Stimulated activated naive CD4-positive, alpha-beta T cell (primary cell): ENCODE measurements at regions not wholly inside any gene's neighbourhood (a gene's known extent, or its start where the extent isn't known, plus 50 kb on each side); places are given as distances from the start of the nearest gene placed in this dataset.
"Not testable (repeated sequence)": the region's sequence is repeated elsewhere in the genome, so short reads cannot be mapped to it uniquely, and the experiment has no call there.

Experiments
- DNase-seq, 6 experiments: peaks; one replicate each; lab custom pipeline; 2025; lab: John Stamatoyannopoulos, UW

DNA sequence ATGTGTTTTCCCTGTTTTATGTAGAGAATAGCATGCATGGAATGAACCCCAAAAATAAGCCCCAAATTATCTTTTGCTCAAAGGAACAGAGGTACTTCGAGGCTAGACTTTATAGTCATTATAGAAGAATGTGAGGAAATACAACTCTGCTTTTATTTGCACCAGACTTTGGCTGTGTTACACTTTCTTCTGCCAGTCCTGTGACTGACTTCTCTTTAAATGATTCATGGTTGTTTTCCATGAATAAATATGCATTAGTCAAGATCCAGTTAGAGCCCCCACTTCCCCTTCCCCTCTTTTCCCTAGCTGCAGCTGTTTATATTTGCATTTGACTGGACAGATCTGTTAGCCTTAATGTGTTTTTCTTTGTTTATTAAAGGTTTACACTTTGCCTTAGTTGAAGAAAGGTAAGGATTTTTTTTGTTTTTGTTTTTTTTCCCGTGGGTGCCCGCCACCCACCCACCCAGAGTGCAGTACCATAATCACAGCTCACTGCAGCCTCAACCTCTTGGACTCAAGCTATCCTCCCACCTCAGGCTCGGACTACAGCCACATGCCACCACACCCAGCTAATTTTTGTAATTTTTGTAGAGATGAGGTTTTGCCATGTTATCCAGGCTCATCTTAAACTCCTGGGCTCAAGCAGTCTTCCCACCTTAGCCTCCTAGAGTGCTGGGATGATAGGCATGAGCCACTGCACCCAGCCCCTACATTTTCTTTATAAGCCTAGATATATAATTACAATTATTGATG is 152.6 kb downstream of the CYB561 start:
- DNase-seq: no peak

DNA sequence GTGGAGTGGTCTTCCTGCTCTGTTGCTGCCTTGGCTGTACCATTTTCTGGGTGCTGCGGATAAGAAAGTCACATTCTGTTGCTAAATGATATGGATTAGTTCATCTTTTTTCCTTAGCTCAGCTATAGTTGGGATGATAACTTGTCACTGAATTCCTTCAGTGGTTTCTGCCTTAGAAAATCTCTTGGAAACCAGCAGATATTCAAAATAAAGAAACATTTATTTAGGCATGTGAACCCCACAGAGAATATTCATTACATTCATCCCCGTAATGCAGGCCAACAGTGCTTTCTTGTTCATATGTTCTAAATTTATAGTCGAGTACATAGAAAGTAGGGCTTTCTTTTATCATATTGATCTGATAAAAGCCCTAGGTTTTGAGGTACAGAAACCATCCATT is 151.3 kb downstream of the CYB561 start:
- no peak for DNase-seq

DNA sequence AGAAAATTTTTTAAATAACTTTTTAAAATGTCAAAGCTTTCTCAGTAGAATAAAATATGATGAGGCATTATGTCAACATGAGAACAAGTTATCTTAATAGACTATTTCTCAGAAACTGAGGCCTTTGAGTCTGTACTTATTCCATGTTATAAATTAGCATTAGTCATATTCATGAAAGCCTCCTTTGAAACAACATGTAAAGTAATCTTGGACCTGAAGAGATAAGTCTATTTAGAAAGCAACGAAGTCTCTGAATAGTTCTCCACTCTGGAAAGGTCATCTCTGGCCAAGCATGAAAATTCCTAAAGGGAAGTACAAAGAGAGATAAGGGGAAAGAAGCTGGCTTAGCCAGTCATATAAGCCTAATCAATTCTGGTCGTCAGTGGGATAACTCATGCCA is 150.8 kb downstream of the CYB561 start:
- DNase-seq: no peak

DNA sequence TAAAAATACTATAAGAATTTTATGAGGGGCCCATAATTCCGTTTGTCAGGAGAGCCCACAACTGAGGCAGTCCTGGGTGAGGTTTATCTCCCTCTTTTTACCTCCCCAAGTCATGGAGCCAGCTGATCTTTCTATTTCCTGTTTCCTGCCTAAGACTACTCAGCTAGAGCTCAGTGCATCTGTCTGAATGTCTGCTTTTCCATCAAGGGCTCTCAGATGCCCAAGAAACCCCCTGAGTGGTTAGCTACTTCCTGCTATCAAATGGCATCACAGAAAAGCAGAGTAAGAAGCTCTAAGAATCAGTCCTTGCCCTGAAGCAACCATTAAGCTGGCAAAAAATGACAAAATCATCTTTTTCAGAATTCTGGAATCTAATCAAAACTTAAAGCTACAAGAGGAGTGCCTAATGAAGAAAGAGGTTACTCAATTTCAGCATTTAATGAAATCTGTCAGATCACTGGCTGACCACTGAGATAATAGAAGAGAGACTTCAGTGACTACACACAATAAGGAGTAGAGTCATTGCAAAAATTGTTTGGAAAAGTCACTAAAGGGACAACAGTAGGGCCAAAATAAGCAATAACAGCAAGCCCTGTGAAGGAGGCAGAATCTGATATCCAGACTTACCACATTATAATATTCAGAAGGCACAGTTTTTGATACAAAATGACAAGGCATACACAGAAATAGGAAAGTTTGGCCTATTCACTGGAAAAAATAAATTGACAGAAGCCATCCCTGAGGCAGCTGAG is 150.1 kb downstream of the CYB561 start:
- DNase-seq: peak in 1 of 6 experiments; percentile 3

DNA sequence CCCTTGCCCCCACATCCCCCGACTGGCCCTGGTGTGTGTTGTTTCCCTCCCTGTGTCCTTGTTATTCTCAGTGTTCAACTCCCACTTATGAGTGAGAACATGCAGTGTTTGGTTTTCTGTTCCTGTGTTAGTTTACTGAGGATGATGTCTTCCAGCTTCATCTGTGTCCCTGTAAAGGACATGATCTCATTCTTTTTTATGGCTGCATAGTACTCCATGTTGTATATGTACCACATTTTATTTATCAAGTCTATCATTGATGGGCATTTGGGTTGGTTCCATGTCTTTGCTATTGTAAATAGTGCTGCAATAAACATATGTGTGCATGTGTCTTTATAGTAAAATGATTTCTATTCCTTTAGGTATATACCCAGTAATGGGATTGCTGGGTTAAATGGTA is 147.2 kb downstream of the CYB561 start:
- DNase-seq: not testable (repeated sequence)

DNA sequence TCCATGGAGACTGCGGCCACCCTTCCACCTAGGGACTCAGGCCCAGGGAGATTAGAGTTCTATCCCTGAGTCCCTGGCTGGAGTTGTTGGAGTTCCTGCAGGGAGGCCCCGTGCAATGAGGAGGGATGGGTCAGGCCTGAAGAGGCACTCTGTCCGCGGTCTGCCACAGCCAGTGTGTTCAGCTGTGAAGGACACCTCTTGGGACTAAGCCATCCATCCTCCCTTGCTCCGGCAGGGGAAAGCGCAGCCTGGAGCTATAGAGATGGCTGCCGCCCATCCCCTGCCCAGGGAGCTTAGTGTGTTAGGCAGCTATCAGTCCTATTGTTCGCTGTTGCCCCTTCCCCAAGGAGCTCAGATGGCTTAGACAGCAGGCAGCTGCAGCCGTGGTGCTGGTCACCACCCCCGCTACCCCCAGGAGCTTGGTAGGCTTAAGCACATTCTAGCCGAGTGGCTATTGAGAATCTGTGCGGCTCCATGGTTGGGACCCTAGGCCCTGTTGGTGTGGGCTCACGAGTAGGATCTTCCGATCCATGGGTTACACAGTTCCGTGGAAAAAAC is 141.3 kb downstream of the CYB561 start:
- no peak for DNase-seq

DNA sequence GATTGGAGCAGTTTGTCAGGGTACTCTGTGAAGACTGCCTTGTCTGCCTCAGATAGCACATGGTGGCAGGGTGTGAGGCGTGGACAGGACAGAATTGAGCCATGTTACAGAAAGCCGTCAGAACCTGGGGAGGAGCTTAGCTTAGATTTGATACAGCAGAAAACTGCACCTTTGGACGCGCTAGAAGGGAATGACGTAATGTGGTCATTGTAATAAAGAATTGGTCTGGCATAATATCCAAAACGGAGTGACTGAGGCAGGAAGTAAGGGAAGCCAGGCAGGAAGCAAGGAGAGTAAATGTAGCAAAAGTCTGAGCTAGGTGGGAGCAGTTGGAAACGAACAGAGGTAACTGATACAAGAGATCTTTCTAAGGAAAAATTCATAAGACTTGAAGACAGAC is 140.2 kb downstream of the CYB561 start:
- no peak for DNase-seq

DNA sequence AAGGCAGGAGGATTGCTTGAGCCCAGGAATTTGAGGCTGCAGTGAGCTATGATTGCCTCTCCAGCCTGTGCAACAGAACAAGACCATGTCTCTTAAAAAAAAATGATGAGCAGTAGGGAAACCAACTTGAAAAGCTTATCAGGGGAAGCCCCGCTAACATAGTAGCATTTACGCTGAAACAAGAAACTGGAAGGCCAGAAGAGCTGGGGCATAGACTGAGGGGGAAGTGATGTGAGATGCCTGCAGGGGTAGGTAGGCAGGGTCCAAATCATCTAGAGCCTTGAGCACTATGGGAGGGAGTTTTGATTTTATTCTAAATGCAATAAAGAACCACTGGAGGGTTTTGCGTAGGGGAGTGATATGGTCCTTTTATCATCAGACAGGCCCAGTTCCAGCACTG is 139.3 kb downstream of the CYB561 start:
- no peak for DNase-seq

DNA sequence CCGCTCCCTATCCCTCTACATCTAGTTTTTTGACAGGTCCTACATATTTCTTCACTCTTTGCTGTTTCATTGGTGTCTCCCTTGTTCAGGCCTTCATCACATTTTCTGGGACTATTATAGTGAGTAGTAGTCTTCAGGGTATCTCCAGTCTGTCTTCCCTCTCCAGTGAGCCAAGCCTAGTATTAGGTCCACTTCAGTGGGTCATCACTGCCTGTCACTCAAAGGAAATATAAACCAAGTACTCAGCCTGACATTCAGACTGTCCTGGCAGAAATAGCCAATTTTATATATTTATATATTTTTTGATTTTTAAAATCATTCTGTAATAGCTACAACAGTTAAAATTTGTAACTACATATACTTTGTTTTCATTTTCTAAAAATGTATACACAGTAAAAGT is 137.8 kb downstream of the CYB561 start:
- DNase-seq: no peak

DNA sequence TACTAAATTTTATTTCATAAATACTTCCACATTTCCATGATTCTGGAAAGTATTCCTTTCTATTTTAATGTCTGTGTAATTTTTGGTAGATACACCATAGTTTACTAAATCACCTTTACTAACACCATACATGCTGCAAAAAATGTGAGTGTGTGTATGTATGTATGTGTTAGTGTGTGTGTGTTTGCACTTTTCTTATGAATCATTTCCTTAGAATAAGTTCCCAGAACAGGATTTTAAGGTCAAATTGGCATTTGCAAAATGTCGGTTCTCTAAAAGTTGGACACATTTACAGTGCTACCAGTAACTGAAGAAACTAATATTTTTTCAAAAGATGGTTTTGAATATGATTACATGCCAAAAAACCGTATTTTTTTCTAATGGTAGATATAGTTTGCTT is 137.1 kb downstream of the CYB561 start:
- DNase-seq: no peak

DNA sequence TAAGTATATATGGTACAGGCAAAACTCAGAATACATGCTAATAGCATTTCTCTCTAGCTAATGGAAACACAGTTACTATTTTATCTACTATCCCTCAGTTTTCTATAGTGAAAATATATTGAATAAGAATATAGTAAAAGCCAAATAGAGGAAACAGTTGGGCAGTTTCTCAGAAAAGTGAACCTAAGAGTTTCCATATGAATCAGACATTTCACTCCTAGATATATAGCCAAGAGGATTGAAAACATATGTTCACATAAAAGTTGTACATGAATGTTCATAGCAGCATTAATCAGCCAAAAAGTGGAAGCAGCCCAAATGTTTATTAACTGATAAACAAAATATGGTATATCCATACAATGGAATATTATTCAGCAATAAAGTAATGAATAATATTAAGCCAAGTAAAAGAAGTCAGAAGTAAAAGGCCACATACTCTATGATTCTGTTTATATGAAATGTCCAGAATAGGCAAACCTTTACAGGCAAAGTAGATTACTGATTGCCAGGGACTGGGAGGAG is 134.6 kb downstream of the CYB561 start:
- no peak for DNase-seq

DNA sequence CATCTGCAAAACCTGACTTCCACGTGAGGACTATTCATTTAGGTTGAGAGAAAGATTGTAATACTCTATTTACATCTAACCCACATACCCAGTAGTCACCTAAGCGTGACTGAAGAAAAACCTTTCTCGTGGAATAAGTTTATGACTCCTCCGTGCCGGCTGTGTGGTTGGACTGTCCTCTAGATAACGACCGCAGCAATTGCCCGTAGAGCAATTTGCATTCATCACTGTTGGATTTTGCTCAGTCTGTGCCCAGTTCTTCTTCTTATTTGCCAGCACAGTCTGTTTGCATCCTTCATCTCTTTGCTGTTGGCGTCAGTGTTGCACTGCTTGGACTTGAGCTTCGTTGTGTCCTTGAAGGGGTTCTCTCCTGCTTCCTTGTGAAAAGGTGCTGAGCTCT is 131.3 kb downstream of the CYB561 start:
- no peak for DNase-seq

DNA sequence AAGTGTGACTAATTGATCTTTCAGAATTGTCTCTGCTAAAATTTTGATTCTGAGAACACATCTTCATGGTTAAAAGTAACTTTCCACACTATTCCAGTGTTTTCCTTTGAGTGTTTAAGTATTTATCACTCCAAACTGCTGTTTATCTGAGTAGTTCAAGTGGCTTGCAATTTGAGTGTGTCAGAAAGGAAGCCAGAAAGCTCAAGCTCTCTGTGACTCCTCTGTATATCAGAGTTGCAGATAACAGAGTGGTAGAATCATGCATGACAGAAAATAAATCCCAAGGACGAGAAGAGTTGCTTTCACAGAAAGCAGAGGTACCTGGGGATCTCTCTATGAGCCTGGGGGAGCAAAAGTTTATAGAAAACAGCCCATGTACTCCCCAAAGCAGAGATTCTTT is 130.0 kb downstream of the CYB561 start:
- DNase-seq: no peak

DNA sequence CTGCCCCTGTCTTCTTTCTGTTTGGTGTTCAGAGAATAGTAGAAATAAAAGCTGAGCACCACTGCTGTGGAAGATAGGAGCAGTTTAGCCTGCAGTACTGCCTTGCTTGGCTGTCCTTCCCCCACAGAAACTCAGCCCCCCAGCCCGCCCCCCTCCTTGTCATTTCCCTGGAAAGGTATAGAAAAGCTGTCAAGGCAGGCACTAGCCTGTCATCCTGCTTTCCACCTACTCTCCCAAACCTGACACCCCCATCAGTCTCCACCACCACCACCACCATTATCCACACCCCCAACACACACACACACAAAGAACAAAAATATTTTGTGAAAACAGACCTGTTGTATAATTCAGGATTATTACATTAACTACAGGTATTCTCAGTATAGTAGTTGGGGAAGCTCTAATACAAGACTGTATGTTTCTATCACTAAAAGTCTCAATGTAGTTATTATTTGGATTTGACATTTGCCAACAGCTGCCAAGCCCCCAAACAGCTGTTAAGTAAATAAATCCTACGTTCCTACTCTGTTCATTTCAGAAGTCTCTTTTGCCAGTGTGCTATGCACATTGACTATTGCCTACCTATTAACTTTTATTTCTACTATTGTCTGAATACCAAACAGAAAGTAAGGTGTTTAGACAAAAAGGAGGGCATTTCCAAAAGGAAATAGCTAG is 128.8 kb downstream of the CYB561 start:
- DNase-seq: no peak

DNA sequence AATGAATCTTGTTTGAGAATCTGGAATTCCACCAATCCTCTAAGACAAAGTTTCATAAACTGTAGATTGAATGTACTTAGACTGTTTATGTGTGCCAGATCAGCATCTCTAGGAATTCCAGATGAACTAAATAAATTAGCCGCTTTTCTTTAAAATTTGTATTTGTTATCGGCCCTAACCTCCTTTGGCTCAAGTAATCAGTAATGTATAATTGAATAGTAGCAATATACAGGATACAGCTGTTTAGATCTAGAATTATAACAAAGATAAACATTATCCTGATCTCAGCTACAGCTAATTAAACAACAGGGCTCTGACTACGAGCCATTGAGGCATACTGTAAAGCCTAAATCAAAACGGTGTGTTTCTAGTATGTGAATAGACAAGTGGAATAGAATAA is 120.3 kb downstream of the CYB561 start:
- no peak for DNase-seq

DNA sequence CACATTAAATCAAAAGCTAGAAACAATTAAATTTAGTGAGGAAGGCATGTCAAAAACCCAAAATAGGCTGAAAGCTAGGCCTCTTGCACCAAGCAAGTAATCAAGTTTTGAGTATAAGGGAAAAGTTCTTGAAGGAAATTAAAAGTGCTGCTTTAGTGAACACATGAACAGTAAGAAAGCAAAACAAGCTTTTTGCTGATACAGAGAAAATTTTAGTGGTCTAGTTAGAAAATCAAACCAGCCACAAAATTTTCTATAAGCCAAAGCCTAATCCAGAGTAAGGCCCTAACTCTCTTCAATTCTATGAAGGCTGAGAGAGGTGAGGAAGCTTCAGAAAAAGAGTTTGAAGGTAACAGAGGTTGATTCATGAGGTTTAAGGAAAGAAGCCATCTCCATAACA is 116.2 kb downstream of the CYB561 start:
- DNase-seq: no peak

DNA sequence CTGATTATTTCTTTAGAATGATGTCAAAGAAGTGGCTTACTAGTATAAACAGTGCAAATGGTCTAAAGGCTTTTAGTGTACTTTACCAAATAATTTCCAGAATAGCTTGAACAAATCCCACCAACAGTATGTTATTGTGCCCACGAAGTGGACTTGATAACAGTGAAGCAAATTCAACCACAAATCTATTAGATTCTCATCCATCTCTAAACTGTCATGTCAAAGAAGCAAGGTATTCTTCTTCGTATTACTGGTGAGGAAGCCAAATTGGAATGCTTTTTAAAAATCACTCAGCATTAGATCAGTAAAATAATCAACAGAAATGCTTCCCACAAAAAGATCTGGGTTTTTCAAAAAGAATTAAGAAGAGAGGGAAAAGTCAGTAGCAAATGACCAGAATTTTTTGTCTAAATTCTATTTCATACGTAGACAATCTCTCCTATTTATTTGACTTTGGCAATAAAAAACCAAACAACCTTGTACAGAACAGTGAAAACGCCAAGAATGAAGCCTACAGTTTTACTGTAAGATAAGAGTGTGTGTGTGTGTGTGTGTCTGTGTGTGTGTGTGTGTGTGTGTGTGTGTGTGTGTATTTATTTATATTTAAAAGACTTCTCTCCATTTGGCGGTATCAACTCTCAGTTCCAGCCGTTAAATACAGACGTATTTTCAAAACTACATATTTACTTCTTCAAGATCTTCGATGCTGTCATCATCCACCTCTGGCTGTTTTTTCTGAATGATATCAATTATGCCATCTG is 114.6 kb downstream of the CYB561 start:
- no peak for DNase-seq

DNA sequence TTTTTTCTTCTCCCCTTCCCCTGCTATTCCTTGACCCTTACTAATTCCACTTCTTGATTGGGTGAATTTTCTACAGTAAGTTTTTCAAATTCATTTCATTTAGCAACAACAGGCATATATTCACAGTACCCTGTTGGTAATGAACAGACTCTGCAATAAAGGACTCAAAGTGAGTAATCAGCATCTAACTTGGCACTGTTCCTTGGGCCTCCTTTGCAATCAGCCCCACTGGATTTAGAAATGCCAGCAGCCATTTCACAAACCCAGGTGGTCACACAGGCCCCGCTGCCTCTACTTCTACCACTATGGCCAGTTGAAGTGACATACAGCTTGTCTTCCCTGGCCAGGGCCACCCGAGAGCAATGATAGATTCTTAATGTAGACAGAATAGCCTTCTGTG is 113.8 kb downstream of the CYB561 start:
- DNase-seq: no peak

DNA sequence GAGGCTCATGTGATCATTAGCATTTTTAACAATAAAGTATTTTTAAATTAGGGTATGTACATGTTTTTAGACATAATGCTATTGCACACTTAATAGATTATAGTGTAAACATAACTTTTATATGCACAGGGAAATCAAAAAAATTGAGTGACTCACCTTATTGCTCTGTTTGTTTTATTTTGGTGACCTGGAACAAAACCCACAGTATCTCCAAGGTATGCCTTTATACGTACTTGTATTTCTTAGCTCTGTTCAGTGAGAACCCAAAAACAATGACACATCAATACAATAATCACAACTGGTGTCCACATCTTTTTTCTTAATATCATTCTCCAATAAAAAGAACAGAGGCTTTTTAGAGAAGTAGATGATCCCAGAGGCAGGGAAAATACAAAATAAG is 112.2 kb downstream of the CYB561 start:
- no peak for DNase-seq

DNA sequence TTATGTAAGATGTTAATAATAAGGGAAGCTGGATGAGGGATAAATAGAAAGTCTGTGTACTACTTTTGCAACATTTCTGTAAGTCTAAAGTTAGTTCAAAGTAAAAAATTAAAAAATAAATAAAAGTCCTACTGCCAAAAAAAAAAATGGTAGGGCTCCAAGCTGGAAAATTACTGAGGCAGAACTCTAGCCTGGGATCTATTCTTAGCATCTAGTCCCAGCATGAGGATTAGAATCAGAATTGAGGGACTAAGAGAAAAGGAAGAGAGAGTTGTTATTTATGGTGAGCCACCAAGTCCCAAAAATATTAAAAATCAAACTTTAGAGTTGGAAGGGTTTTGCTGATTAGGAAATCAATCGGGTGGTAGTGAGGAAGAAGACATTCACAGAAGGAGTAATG is 110.3 kb downstream of the CYB561 start:
- DNase-seq: no peak

DNA sequence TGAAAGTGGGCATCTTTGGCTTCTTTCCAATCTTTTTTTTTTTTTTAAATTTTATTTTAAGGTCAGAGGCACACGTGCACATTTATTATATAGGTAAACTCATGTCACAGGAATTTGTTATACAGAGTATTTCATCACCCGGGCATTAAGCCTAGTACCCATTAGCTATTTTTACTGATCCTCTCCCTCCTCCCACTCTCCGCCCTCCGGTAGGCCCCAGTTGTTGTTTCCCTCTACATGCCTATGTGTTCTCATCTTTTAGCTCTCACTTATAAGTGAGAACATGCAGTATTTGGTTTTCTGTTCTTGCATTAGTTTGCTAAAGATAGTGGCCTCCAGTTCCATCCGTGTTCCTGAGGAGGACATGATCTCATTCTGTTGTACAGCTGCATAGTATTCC is 108.5 kb downstream of the CYB561 start:
- DNase-seq: no peak

DNA sequence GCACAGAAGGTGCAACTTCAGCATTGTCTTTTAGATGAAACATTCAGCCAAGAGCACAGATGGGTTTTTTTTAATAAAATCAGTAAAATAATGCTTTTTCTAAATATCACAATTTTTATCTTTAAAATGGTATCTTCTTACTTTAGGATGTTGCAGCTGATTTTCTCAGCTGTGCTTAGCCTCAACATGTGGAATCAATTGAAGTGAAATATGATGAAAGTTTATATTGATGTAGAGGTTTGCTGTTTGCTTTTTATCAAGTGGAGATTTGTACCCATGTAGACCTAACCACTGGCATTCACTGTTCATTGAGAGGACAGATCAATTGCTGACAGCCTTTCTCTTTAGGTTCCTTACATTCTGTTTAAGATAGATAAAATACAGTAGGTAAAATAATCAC is 107.8 kb downstream of the CYB561 start:
- DNase-seq: no peak
